GM19395 (cell line): ENCODE measurements at regions not wholly inside any gene's neighbourhood (a gene's known extent, or its start where the extent isn't known, plus 50 kb on each side); places are given as distances from the start of the nearest gene placed in this dataset.
"Not testable (repeated sequence)": the region's sequence is repeated elsewhere in the genome, so short reads cannot be mapped to it uniquely, and the experiment has no call there.

ENCODE experiments used
- ATAC-seq: cut with Tn5 transposase; IDR thresholded peaks from one replicate; pipeline ENCODE4 v1.9.1; 2021; ENCODE audit warnings: mild to moderate bottlenecking, moderate library complexity; ENCODE audit not compliant: unreplicated experiment

GRCh38 chr14:85336257-85336656 is 193.7 kb upstream of the FLRT2 start:
- ATAC-seq, result no peak

- no peak for ATAC-seq
These were observed 193.1 kb upstream of the FLRT2 start for GRCh38 chr14:85336817-85337216.

GRCh38 chr14:85338895-85339294 is 191.0 kb upstream of the FLRT2 start:
- ATAC-seq, result no peak

- ATAC-seq, result no peak
These were observed 186.9 kb upstream of the FLRT2 start for GRCh38 chr14:85342858-85343607.

- no peak for ATAC-seq
These were observed 185.8 kb upstream of the FLRT2 start for GRCh38 chr14:85344171-85344570.

- ATAC-seq, result no peak
These were observed 184.9 kb upstream of the FLRT2 start for GRCh38 chr14:85344847-85345570.

GRCh38 chr14:85350667-85351066 is 179.3 kb upstream of the FLRT2 start:
- ATAC-seq, result no peak

GRCh38 chr14:85352588-85352987 is 177.4 kb upstream of the FLRT2 start:
- not testable (repeated sequence) for ATAC-seq

- ATAC-seq, result no peak
These were observed 172.8 kb upstream of the FLRT2 start for GRCh38 chr14:85357120-85357519.

GRCh38 chr14:85358136-85358785 is 171.7 kb upstream of the FLRT2 start:
- ATAC-seq, result no peak

GRCh38 chr14:85359505-85359904 is 170.4 kb upstream of the FLRT2 start:
- ATAC-seq, result no peak

GRCh38 chr14:85363358-85363757 is 166.6 kb upstream of the FLRT2 start:
- no peak for ATAC-seq

GRCh38 chr14:85366226-85366625 is 163.7 kb upstream of the FLRT2 start:
- no peak for ATAC-seq

GRCh38 chr14:85380881-85381280 is 149.1 kb upstream of the FLRT2 start:
- ATAC-seq, result no peak

- no peak for ATAC-seq
These were observed 147.6 kb upstream of the FLRT2 start for GRCh38 chr14:85382341-85382740.

- no peak for ATAC-seq
These were observed 142.8 kb upstream of the FLRT2 start for GRCh38 chr14:85387181-85387580.

GRCh38 chr14:85390236-85390635 is 139.7 kb upstream of the FLRT2 start:
- no peak for ATAC-seq

GRCh38 chr14:85391455-85391854 is 138.5 kb upstream of the FLRT2 start:
- ATAC-seq, result no peak

- no peak for ATAC-seq
These were observed 138.1 kb upstream of the FLRT2 start for GRCh38 chr14:85391892-85392291.

GRCh38 chr14:85399186-85399585 is 130.8 kb upstream of the FLRT2 start:
- no peak for ATAC-seq

- no peak for ATAC-seq
These were observed 129.3 kb upstream of the FLRT2 start for GRCh38 chr14:85400678-85401077.

- ATAC-seq, result no peak
These were observed 128.6 kb upstream of the FLRT2 start for GRCh38 chr14:85401384-85401783.
